Neural cell (in vitro differentiated cells): ENCODE measurements at regions not wholly inside any gene's neighbourhood (a gene's known extent, or its start where the extent isn't known, plus 50 kb on each side); places are given as distances from the start of the nearest gene placed in this dataset.

ENCODE experiments used
- CTCF ChIP-seq: fragments of 450-650 bp; IDR thresholded peaks from 2 replicates; pipeline ENCODE4 v1.5.1; 2014; ENCODE audit warnings: antibody characterized with exemption, mild to moderate bottlenecking, moderate library complexity; ENCODE audit not compliant: poor library complexity, severe bottlenecking
- POLR2AphosphoS5 ChIP-seq: IDR thresholded peaks from 2 replicates; pipeline ENCODE4 v1.6.1; 2012
- REST ChIP-seq: IDR thresholded peaks from 2 replicates; pipeline ENCODE4 v1.6.1; 2012; ENCODE audit warnings: borderline replicate concordance
- TAF1 ChIP-seq: IDR thresholded peaks from 2 replicates; pipeline ENCODE4 v1.6.1; 2012; ENCODE audit warnings: low read depth

DNA sequence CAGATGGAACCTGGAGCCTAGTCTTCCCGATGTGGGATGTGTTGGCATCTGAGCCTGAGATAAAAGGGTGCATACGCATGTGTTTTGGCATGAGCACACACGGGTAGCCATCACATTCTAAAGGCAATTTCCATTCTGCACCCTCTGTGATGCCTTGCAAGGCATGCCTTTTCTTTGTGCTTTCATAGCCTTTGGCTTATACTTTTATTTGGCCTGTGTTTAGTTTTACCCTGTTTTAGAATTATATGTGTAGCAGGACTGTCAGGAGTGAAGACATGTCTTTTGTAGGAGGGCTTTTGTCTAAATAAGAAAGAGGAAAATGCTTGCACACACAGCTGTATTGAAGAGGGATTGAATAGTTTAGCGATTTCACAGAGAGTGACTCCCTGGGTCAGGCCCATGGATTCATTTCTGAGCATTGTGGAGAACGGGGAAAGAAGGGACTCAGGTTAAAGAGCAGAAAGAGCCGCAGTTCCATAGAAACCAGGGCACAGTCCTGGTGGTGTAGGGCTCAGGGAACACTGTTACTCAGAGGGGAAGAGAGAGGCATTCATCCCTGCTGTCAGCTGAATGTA, 530.2 kb downstream of the DHX35 start:
- no peak for TF ChIP-seq CTCF
- no peak for TF ChIP-seq POLR2AphosphoS5
- no peak for TF ChIP-seq REST
- no peak for TF ChIP-seq TAF1
